Suprapubic skin (tissue), 4 donors: ENCODE measurements at regions not wholly inside any gene's neighbourhood (a gene's known extent, or its start where the extent isn't known, plus 50 kb on each side); places are given as distances from the start of the nearest gene placed in this dataset.

Source experiments
- EP300 ChIP-seq: sonication (generic); formaldehyde crosslinking; IDR thresholded peaks from one replicate; pipeline ENCODE4 v1.6.1; 2017; ENCODE audit warnings: antibody characterized with exemption
- POLR2A ChIP-seq, 2 donors: fragments of 450-650 bp; IDR thresholded peaks; one replicate each; pipeline ENCODE4 v1.6.1; 2017; ENCODE audit warnings: antibody characterized with exemption in 2 of 2, mild to moderate bottlenecking in 2 of 2, moderate library complexity in 2 of 2
- POLR2AphosphoS5 ChIP-seq, 3 donors: sonication (generic); formaldehyde crosslinking; IDR thresholded peaks; one replicate each; pipeline ENCODE4 v1.6.1; 2017; ENCODE audit warnings: antibody characterized with exemption in 3 of 3
- TF ChIP-seq, protein P1 (sequence below), 2 donors: fragments of 200-600 bp in 1 of 2; fragments of 450-650 bp in 1 of 2; sonication (generic) in 1 of 2; IDR thresholded peaks; one replicate each; pipeline ENCODE4 v1.5.1; 2016 to 2019; ENCODE audit warnings: antibody characterized with exemption in 2 of 2, mild to moderate bottlenecking in 1 of 2, moderate library complexity in 1 of 2

DNA sequence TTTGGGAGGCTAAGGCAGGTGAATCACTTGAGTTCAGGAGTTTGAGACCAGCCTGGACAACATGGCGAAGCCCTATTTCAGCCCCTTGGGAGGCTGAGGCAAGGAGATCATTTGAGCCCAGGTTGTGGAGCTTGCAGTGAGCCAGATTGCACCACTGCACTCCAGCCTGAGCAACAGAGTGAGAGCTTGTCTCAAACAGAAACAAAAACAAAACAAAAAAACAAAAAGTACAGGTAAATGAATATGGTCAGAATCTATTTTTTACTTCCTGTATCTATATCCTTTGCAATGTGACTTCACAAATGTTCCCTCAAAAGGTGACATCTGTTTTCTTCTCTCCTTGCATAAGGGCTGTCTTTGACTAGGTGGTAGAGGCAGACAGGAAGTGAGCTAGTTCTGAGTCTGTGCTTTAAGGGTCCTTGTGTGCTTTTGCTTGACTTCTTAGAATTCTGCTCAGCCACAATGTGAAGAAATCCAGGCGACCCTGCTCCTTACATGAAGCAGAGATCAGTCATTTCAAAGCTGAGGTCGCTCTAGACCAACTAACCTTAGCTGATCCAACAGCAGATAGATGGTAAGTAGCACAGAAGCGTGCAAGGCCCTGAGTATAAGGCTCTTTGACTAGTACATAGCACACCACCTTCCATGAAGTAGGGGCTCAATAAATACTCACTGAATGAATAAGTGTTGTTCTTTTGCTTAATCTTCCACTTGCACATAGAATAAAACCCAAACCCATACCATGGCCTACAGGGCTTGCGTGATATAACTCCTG lies 423.2 kb upstream of the PCDH15 start:
- TF ChIP-seq EP300 (no peak), POLR2AphosphoS5 (IDR thresholded peaks at IDR 0.05) (no peak), POLR2A (IDR thresholded peaks at IDR 0.05) (no peak)
- TF ChIP-seq, protein P1, sequence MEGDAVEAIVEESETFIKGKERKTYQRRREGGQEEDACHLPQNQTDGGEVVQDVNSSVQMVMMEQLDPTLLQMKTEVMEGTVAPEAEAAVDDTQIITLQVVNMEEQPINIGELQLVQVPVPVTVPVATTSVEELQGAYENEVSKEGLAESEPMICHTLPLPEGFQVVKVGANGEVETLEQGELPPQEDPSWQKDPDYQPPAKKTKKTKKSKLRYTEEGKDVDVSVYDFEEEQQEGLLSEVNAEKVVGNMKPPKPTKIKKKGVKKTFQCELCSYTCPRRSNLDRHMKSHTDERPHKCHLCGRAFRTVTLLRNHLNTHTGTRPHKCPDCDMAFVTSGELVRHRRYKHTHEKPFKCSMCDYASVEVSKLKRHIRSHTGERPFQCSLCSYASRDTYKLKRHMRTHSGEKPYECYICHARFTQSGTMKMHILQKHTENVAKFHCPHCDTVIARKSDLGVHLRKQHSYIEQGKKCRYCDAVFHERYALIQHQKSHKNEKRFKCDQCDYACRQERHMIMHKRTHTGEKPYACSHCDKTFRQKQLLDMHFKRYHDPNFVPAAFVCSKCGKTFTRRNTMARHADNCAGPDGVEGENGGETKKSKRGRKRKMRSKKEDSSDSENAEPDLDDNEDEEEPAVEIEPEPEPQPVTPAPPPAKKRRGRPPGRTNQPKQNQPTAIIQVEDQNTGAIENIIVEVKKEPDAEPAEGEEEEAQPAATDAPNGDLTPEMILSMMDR (IDR thresholded peaks at IDR 0.05) = no peak
